Peyer's patch (tissue), 4 donors: ENCODE measurements at regions not wholly inside any gene's neighbourhood (a gene's known extent, or its start where the extent isn't known, plus 50 kb on each side); places are given as distances from the start of the nearest gene placed in this dataset.

ENCODE experiments used
- POLR2A ChIP-seq, 2 donors: fragments of 450-650 bp; IDR thresholded peaks; one replicate each; pipeline ENCODE4 v1.5.1; 2017; ENCODE audit warnings: antibody characterized with exemption in 2 of 2, mild to moderate bottlenecking in 2 of 2, moderate library complexity in 2 of 2
- TF ChIP-seq, protein P1 (sequence below), 6 experiments: fragments of 450-650 bp in 4 of 6; fragments of 200-600 bp in 2 of 6; sonication (generic) in 1 of 6; IDR thresholded peaks; one replicate each; pipeline ENCODE4 v1.5.1; 2017 to 2019; ENCODE audit warnings: antibody characterized with exemption in 6 of 6, mild to moderate bottlenecking in 3 of 6, moderate library complexity in 1 of 6

DNA sequence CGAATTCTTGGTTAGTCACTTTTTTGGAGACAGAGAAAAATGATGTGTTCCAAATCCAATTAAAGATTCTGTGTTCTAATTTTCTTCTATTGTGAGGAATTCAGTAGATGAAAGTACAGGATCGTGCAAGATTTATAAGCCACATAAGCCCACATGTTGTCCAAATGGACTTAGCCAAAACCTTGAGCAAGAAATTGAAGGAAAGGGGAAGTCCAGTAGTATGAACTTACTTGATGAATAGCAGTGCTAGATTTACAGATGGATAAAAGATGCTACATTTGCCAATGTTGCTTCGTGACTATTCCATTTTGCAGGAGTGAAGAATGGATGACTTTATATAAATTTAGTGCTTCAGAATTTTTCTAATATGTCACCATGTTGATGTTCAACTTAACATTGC lies 120.0 kb upstream of the ATP11B start:
- TF ChIP-seq, protein P1, sequence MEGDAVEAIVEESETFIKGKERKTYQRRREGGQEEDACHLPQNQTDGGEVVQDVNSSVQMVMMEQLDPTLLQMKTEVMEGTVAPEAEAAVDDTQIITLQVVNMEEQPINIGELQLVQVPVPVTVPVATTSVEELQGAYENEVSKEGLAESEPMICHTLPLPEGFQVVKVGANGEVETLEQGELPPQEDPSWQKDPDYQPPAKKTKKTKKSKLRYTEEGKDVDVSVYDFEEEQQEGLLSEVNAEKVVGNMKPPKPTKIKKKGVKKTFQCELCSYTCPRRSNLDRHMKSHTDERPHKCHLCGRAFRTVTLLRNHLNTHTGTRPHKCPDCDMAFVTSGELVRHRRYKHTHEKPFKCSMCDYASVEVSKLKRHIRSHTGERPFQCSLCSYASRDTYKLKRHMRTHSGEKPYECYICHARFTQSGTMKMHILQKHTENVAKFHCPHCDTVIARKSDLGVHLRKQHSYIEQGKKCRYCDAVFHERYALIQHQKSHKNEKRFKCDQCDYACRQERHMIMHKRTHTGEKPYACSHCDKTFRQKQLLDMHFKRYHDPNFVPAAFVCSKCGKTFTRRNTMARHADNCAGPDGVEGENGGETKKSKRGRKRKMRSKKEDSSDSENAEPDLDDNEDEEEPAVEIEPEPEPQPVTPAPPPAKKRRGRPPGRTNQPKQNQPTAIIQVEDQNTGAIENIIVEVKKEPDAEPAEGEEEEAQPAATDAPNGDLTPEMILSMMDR (IDR thresholded peaks at IDR 0.05), result no peak
- no peak for TF ChIP-seq POLR2A (IDR thresholded peaks at IDR 0.05)
